GM20431 (cell line): ENCODE measurements at regions not wholly inside any gene's neighbourhood (a gene's known extent, or its start where the extent isn't known, plus 50 kb on each side); places are given as distances from the start of the nearest gene placed in this dataset.

Experiments used
- in situ Hi-C: fragments of 300-500 bp; cut with MseI, MboI; formaldehyde crosslinking; loops from one replicate; pipeline ENCODE4 v1.15.0; 2020; ENCODE audit warnings: low sequenced_read_pairs; ENCODE audit not compliant: unreplicated experiment

DNA sequence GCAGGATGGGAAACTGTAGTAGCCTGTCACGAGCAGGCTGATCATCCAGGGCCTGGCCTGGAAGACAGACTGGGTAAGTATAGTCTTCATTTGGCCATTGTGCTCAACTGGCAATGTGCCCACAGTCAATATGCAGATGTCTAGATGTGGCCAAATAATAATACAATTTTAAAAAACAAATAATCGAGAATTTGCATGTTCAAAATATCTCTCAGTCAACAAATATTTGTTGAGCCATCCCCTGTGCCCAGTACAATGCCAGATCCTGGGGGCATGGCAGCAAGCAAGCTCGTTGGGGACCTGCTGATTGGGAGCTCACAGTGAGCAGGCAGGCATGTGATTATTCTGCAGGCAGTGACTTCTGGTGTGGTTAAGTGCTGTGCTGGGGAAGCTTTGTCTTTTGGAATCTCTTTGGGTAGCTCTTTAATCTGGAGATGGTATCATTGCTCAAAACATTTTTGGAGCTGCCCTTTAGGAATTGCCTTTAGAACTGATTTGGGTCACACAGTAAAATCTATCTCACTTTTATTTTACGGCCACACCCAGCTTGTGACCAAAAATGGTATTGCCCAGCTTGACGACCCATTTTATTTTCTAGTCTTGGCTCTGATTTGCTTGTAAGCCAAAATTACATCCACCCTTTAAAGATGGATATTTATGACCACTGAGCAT, 92.2 kb downstream of the PLCE1 start:
- in situ Hi-C loops: no loop called here

DNA sequence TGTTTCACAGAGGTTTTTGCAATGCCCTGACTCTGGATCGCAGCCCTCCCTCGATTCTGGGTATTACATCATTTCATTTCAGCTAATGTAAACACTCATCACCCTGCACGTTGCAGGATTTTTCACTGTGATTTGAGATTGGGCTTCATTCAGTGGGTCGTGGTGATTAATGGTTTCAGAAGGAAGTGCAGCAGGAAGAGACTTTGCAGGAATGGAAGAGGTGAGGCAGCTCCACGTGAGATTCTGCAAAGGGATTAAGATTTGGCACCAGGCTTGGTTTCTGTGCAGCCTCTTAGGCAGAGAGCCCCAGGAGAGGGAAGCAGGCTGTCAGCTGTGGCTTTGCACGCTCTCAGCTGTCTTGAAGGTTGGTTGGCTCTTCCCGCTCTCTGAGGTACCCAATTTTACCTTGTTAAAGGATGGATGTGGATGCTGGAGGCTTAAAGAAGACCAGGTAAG, 95.2 kb downstream of the PLCE1 start:
- in situ Hi-C loops: no loop called here

DNA sequence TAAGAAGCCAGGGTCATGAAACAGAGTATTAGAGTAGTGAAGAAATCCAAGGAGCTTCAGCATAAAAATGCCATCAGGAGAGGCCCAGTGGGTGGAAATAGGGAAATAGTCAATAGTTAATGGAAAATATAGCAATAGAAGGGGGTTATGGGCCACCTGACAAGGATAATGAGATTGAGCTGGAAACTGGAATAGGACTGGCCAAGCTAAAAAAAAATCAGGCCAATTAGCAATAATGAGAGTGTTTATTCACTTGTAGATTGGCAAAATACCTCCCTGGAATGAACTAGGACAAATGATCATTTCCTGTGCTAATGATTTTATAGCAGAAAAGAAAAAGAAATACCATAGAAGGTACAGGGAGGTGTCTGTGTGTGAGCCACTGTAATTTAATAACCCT, 97.9 kb downstream of the PLCE1 start:
- in situ Hi-C loops: no loop called here

DNA sequence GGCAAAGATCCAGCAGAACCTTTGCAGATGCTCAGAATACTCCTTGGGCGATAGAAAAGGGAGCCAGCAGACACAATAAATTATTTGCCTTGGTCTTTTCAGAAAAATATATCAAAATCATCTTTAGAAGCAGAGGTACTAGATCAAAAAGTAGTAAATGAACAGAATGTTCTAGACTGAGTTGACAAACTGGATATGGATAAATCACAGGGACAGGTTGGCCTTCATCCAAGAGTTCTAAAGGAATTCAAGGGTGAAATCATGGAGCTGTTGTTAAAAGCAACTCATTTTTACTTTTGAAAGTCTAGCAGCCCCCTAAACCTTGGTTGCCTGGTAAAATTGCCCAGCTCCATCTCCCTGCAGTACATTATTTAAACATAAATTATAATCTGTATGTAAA, 99.1 kb downstream of the PLCE1 start:
- in situ Hi-C loops: no loop called here

GRCh38 chr10:94093286-94093905, 99.7 kb downstream of the PLCE1 start:
- in situ Hi-C loops: no loop called here

GRCh38 chr10:94094540-94094939, 100.8 kb downstream of the PLCE1 start:
- in situ Hi-C loops: no loop called here

DNA sequence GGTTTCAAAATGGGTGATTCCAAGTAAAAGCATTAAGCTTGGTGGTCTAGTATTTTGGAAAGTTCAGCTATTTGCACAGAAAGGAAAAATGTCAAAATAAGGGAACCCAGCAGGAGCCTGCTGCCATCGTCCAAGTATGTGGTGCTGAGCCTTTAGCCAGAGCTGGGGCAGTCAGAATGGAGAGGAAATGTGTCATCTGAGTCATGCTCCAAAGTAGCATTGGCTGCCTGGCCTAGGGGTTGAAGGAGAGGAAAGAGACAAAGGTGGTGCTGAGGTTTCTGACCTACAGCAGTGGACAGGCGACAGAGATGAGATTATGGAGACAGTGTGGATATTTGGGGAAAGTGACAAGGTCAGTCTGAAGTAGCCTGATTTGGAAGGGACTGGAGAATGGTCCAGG, 103.9 kb downstream of the PLCE1 start:
- in situ Hi-C loops: no loop called here

- in situ Hi-C loops: no loop called here
Observed at GRCh38 chr10:94098896-94099295, 105.2 kb downstream of the PLCE1 start.

GRCh38 chr10:94101894-94102293, 108.2 kb downstream of the PLCE1 start:
- in situ Hi-C loops: no loop called here

DNA sequence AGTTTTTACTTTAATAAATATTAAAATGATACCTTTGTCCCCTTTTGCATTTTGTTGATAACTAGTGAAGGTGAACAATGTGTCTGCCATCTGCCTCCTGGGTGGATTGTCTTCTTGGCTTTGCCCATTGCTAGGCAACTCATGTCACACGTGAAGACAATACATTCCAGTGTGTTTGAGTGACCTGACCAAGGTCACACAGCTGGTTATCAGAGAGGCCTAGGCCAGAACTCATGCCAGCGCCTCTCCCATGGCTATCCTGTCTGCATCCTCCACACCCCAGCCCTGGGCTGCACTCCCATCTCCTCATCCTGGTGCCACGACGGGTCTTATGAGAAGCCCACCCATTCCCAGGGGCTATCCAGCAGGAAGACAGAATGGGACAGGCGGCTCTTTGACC, 108.7 kb downstream of the PLCE1 start:
- in situ Hi-C loops: no loop called here

DNA sequence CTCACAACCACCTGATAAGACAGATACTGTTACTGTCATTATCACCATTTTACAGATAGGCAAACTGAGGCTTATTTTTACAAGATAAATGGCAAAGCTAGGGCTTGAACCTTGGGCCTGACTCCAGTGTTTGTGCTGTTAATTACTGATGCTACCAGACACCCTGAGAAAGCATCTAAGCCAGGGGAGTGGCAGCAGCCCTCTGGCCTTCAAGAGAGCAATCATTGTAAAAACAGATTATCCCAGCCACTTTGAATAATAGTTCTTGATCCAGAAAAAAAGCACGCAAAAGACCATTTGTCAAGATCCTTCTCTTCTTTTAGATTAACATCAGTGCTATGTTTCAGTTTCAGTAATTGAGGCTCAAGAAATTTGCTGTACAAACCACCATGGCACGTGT, 109.5 kb downstream of the PLCE1 start:
- in situ Hi-C loops: no loop called here

DNA sequence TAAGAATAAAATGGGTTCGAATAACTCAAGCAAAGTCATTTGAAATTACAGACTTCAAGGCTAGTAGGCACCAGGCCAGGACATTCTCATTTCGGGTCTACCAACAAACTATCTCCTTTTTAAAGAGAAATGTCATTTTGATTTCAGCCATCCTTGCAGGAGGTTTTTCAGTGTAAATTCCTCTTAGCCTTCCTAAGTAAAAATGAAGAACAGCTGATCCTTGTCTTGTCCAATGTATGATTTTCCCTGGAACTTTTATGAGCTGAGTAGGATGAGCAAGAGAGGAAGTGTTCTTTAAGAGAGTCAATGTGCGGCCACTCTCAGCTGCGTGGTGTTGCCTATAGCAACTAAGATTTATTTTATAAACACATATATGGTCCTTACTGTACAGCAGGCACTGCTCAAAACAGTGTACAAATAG, 110.1 kb downstream of the PLCE1 start:
- in situ Hi-C loops: no loop called here

GRCh38 chr10:94104316-94105000, 110.7 kb downstream of the PLCE1 start:
- in situ Hi-C loops: no loop called here

- in situ Hi-C loops: no loop called here
Observed at GRCh38 chr10:94105226-94105625, 111.5 kb downstream of the PLCE1 start.

DNA sequence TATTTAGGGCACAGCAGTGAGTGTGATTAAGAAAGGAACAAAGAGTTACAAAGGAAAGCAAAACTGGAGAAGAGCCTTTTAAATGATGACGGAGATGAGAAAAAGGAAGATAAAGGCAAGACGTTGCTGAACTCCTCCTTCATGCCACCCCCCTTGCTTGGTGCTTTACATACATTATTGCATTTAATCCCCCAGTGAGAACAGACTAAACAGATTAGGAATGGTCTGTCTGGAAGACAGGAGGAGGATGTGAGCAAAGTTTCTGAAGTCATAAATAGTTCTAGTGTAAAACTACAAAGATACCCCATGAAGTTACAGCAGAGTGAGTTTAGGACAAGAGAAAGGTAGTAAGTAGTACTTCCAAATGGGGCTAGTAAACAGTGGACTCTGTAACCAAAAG, 113.5 kb downstream of the PLCE1 start:
- in situ Hi-C loops: no loop called here

DNA sequence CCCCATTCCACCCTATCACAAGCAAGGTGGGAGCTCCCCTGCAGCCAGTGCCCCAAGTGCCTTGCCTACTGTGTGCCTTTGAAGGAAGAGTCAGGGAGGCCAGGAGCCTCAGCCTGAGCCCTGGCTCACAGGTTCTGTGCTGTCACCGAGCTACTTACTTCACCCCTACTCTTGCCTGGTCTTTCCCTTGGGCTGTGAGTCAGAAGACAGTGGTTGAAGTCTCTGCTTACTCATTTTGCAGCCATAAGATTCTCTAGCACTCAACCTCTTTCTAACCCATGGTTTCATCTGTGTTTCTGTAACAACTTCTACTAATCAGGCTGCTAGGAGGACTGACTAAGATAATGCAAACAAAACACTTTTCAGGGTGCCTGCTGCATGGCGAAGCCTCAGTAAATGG, 114.5 kb downstream of the PLCE1 start:
- in situ Hi-C loops: no loop called here

DNA sequence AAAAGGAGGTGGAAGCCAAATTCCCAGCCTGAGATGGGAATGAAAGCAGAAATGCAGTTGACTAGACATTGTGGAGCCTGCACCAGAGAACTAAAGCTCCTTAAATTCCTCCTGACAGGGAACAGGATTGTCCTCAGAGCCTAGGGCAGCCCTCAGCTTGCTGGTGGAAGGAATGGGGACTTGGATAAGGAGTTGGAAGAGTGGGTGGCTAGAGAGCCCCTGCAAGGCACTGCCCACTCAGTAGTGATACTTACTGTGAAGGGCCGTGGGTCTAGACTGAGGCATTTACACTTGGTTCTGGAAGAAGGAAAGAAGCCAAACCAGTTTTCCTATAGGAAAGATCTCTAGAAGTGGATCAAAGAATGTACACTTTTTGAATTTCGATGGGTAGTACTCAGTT, 117.6 kb downstream of the PLCE1 start:
- in situ Hi-C loops: no loop called here

GRCh38 chr10:94112321-94112720, 118.6 kb downstream of the PLCE1 start:
- in situ Hi-C loops: no loop called here

- in situ Hi-C loops: no loop called here
Observed at GRCh38 chr10:94115725-94116124, 122.0 kb downstream of the PLCE1 start.

DNA sequence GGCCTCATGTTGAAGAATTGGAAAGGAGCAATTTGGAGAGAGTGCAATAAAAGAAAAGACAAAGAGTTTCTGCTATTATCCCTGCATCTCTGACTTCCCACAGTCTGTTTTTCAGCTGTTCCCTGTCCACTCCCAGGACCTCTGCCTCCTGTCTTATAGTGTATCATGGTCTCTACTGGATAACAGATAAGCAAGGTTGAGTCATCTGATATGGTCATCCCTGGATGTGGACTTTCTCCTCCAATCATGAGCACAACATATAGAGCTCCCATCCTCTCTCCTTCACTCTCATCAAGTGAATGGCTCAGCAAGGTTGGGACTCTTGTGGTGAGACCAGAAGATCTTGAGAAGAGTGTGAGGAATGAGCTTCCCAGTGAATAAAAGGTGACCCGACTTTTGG, 123.1 kb downstream of the PLCE1 start:
- in situ Hi-C loops: no loop called here

- in situ Hi-C loops: no loop called here
Observed at GRCh38 chr10:94122211-94122610, 128.5 kb downstream of the PLCE1 start.
